GM18868 (cell line): ENCODE measurements at regions not wholly inside any gene's neighbourhood (a gene's known extent, or its start where the extent isn't known, plus 50 kb on each side); places are given as distances from the start of the nearest gene placed in this dataset.

Experiments used
- ATAC-seq: cut with Tn5 transposase; IDR thresholded peaks from one replicate; pipeline ENCODE4 v1.9.1; 2021; ENCODE audit warnings: mild to moderate bottlenecking, moderate library complexity; ENCODE audit not compliant: unreplicated experiment

DNA sequence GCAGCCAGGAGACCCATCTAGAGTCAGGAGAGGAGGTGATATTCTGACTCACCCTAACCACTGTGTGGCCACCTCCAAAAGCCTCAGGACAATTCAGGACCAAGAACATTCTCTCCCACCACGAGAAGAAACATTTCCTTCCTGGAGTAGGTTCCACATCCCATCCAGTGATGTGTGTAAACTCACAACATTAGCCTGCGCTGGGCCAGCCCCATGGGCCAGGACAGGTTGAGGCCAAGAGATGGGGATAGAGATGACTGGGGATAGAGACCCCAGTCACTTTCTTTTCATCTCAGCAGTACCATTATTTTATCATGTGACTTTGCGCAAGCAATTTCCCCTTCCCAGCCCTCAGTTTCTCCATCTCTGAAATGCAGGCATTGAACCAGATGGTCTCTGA is 126.6 kb upstream of the PTPRT start:
- ATAC-seq: no peak

GRCh38 chr20:43309266-43309665 is 119.6 kb upstream of the PTPRT start:
- no peak for ATAC-seq

DNA sequence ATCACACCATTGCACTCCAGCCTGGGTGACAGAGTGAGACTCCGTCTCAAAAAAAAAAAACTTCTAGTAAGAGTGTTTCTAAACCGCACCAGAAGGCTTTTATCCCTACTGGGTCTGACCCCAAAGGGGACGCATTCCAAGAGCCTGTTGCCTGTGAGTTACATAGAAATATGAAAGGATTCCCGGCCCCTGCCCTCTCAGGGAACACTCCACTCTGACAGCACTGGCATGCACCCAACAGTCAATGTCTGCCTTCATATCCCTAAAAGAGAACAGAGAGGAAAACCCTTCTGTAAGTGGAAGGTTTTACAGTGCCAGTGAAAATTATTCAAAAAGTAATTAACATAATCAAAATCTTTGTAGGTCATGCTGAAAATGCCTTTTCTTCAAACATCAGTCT is 117.1 kb upstream of the PTPRT start:
- no peak for ATAC-seq

DNA sequence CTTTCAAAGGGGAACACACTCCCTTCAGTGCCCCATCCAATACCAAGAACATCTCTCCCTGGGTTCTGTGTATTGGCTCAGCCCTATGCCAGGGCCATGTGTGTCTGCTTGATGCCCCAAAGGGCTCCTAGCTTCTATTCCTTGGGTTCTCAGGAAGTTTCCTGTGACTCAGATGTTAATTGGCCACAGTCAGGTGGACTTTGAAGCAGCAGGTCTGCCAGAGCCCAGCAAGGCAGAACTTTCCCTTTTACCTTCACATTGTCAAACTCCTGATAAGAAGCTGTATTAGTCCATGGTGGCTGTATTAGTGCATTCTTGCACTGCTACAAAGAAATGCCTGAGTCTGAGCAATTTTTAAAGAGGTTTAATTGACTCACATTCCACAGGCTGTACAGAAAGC is 116.0 kb upstream of the PTPRT start:
- no peak for ATAC-seq

DNA sequence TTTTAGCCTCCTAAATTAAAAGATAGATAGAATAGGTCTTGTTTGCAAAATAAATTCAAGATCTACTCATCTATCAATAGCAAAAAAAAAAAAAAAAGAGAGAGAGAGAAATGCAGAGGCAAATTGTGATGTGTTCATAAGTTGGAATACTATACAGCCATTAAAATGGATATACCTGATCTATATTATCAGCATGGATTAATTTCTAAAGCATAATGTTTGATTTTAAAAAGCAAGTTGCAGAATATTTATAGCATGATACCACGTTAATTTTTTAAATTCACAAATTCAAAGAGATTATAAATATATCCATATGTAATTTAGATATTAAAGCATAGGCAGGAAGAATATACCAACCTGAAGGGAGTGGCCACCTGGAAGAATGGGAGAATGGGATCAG is 114.9 kb upstream of the PTPRT start:
- ATAC-seq: no peak

DNA sequence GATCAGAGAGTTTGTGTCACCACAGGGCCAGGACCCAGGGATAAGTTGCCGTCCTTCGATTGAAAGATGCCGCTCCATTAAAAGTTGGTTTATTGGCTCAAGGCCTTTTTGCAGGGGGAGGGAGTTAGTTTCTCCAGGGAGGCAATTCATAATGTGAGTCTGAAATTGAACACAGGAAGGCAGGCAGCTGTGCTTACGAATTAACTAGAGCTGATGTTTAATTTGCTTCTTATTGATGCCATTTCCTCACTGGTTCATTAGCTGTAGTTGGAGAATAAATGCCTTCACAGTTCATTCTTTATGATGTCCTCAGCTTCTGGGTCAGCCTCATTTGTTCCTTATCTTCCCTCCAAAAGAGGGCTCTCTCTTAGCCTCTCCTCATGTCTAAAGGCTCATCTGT is 113.2 kb upstream of the PTPRT start:
- no peak for ATAC-seq

- ATAC-seq: no peak
Measured at GRCh38 chr20:43300901-43301300, 111.2 kb upstream of the PTPRT start.

GRCh38 chr20:43295781-43296180 is 106.1 kb upstream of the PTPRT start:
- ATAC-seq: no peak

DNA sequence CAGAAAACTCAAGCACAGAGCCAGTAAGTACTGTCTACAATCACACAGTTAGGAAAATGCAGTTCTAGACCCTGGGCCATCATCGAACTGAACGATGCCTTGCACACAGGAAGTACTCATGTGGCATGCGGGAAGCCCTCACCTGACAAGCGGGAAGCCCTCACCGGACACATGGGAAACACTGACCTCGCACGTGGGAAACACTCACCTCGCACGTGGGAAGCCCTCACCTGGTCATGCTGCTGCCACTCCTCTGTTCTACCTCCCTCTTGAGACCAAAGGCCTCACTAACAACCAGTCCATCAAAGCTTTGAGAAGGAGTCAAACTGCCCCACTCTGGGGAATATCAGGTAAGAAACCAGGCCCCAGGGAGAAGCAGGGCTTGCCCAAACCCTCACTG is 105.6 kb upstream of the PTPRT start:
- ATAC-seq: no peak

DNA sequence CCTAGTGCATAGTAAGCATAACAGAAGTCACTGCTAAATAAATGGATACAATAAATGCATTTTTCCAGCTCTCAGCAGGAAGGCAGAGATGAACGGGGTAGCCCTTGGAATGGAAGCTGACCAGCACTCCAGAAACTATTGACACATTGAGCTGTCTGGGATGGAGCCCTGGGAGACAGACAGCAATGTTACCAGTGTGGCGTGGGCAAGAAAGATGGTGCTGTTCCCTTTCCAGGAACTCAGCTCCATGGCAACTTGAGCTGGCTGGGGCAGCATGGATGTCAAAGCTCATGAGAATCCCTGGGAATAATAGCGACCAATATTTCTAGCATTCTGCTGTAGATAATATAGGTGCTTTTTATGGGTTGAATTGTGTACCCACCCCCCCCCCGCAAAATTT is 104.3 kb upstream of the PTPRT start:
- ATAC-seq: no peak

DNA sequence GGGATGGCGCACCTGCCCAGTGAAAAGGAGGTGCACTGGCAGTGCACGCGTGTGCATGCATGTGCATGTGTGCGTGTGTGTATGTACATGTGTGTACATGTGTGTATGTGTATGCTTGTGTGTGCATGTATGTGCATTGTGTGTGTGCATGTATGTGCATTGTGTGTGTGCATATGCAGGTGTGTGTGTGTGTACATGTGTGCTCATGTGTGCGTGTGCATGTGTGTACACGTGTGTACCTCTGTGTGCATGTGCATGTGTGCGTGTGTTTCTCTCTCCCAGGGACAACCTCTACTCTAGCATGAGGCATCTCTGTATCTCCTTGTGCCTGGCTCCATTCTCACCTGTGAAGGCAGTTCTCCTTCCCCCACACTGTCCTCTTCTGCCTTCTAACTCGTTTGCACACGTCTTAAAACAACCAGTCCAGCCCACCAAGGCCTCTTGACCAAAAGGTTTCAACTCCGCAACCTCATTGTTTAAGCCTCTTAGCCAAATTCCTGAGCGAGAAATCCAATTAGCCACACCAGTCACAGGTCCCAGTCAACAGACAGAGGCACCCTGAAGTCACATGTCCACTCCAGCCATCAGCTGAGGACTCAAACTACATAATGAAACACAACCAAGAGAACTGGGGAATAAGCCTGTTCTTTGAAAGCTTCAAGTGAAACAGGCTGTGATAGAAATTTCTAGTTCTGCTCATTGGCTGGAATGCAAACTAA is 103.5 kb upstream of the PTPRT start:
- ATAC-seq: no peak

- ATAC-seq: no peak
Measured at GRCh38 chr20:43292222-43292621, 102.5 kb upstream of the PTPRT start.

GRCh38 chr20:43287637-43288036 is 97.9 kb upstream of the PTPRT start:
- ATAC-seq: no peak

GRCh38 chr20:43285170-43285569 is 95.5 kb upstream of the PTPRT start:
- no peak for ATAC-seq

DNA sequence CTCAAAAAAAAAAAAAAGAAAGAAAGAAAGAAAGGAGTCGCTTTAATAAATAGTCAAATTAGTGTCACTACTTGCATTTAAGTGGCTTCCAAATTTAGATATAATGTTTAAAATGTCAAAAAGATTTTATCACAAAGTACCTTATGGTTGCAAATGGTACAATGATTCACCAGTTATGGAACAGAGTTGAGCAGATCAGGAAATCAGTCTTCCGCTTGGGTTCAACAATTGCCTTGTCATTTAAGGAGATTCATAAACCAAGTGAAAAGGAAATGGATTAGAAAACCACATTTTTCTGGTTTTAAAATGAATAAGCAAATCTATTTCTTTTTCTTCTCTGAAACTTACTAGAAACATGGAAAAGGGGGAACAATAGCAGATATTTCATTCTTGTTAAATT is 94.8 kb upstream of the PTPRT start:
- ATAC-seq: no peak

- no peak for ATAC-seq
Measured at GRCh38 chr20:43283126-43283525, 93.4 kb upstream of the PTPRT start.

DNA sequence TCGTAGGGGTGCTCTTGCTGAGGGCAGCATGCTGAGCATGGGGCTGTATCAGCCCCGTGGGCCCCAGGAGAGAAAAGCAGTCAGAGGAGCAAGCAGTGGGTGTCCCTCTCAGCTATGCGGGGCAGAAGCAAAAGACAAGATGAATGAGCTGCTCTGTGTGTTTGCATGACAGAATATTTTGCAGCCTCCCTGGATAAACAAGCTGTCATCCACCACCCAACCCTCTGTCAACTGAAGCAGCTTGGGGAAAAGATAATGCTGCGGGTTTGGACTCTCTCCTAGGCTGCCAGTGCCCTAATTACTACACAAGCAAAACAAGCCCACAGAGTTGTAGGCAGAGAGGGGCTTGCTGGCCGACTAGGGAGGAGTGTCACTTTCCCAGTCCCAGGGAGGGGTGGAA is 82.3 kb upstream of the PTPRT start:
- no peak for ATAC-seq

DNA sequence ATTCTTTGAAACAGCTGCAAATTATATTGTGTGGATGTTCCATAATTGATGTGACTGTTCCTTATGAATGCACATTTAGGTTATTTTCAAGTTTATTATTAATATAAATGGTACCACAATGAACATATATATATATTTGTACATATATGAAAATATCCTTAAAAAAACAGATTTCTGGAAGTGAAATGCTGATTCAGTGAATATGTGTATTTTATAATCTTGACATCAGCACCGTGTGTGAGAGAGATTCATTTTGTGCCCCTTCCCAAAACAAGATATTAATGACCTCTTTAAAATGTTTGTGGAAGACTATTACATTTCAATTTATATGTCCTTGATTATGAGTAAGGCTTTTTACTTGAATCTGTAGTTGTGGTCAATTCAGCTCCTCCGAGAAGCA is 75.7 kb upstream of the PTPRT start:
- ATAC-seq: no peak

GRCh38 chr20:43263226-43263625 is 73.5 kb upstream of the PTPRT start:
- no peak for ATAC-seq

GRCh38 chr20:43262341-43262740 is 72.6 kb upstream of the PTPRT start:
- ATAC-seq: no peak

DNA sequence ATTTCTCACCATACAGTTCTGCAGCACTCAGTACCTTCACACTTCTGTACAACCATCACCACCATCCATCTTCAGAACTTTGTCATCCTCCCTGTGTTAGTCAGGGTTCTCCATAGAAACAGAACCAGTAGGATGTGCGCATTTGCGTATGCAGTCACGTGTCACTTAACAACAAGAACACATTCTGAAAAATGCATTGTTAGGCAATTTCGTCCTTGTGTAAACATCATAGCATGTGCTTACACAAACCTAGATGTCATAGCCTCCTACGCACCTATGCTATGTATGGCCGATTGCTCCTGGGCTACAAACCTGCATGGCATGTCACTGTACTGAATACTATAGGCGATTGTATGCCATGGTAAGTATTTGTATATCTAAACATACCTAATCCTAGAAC is 66.2 kb upstream of the PTPRT start:
- no peak for ATAC-seq

- ATAC-seq: no peak
Measured at GRCh38 chr20:43252761-43253160, 63.1 kb upstream of the PTPRT start.

DNA sequence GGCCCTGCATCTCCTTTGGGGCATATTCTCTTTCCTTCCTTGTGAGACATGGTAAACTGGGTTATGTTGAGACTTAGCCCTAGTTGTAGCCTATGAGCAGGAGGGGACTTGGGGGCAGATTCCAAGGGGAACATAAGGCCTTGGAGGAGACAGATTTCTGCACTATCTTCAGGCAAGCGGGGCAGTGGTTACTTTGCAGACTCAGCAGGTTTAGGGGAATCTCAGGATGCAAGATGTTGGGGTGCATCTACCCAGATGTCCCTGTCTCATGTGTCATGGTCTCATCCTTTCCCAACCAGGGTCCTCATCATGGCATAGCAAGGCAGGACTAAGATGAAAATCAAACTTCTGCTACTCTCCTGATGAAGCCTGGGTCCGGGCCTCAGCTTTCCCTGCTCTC is 58.6 kb upstream of the PTPRT start:
- no peak for ATAC-seq
